ENCODE measurements at regions not wholly inside any gene's neighbourhood (a gene's known extent, or its start where the extent isn't known, plus 50 kb on each side); places are given as distances from the start of the nearest gene placed in this dataset.

DNA sequence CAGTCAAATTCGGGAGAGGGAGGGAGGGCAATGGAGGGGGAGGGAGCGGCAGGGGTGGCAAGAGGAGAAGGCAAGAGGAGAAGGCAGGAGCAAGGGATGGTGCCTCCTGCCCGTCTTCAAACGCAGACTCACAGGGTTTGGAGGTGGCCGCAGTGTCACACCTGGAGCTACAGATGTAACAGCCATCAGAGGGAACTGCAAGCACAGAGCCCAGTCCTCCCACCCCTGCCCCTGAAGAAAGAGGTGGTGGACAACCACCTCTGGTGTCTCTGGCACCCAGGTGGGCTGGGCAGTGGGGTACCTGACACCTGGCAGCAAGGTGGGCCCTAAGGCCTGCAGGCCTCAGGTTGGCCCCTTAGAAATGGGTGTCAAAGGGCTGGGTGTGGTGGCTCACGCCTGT lies 67.0 kb upstream of the SDK1 start:
- TF ChIP-seq EZH2 (optimal IDR thresholded peaks at IDR 0.05; ENCODE audit: low read depth, low read length) (no peak), CTCF (IDR thresholded peaks at IDR 0.05; ENCODE audit: low read length) (no peak), EZH2phosphoT487 (IDR thresholded peaks at IDR 0.05; ENCODE audit: low read length) (no peak)

Measured in MM.1S (cell line).